Endothelial cell of umbilical vein (primary cell): ENCODE measurements at regions not wholly inside any gene's neighbourhood (a gene's known extent, or its start where the extent isn't known, plus 50 kb on each side); places are given as distances from the start of the nearest gene placed in this dataset.

Source experiments
- BruUV-seq: library from RNA; stranded (reverse); fragments of 400-500 nt; replicated peaks from 2 replicates; lab custom pipeline; 2021; lab: Mats Ljungman, UMichigan
- CTCF ChIA-PET: fragments of 300-600, 350-600 bp; sonication (Branson Sonifier 250); formaldehyde crosslinking; loops from one replicate; lab custom pipeline; 2021; ENCODE audit warnings: antibody characterized with exemption, inconsistent platforms; lab: Charles Lee
- POLR2A ChIA-PET: fragments of 300-600, 350-600 bp; sonication (Branson Sonifier 250); formaldehyde crosslinking; loops from one replicate; lab custom pipeline; 2021; ENCODE audit warnings: antibody characterized with exemption, inconsistent platforms; lab: Charles Lee
- DNase-seq: peaks from one replicate; pipeline ENCODE4 v3.0.0-alpha.2; 2011; ENCODE audit warnings: low read depth, low spot score
- FAIRE-seq: peaks from 2 replicates; lab custom pipeline; 2011; peaks lifted over from hg19 to GRCh38; lab: Jason Lieb, UNC
- H2AFZ ChIP-seq: 2 replicates; pipeline ENCODE4 v1.6.0; 2012; ENCODE audit warnings: low read depth, low read length, control low read depth, inconsistent platforms
- H3K27ac ChIP-seq: 2 replicates; pipeline ENCODE4 v1.5.1; 2011; ENCODE audit warnings: low read depth, mild to moderate bottlenecking, control low read depth, low read length, moderate library complexity; ENCODE audit not compliant: insufficient read depth
- H3K27me3 ChIP-seq, 2 experiments: 2 replicates each; pipeline versions ENCODE4 v1.6.0 to v1.6.1; 2011; ENCODE audit warnings: low read length in 2 of 2, mixed read lengths in 1 of 2; ENCODE audit not compliant: control insufficient read depth in 2 of 2, insufficient read depth in 2 of 2
- H3K36me3 ChIP-seq, 2 experiments: 2 replicates in 1 of 2; 3 replicates in 1 of 2; pipeline ENCODE4 v1.5.1; 2011; ENCODE audit warnings: low read length in 2 of 2, mild to moderate bottlenecking in 1 of 2, moderate library complexity in 1 of 2; ENCODE audit not compliant: control insufficient read depth in 2 of 2, insufficient read depth in 2 of 2; ENCODE audit errors: extremely low read depth in 1 of 2
- H3K4me1 ChIP-seq: 3 replicates; pipeline ENCODE4 v1.5.1; 2011; ENCODE audit warnings: mild to moderate bottlenecking, low read length; ENCODE audit not compliant: control insufficient read depth, insufficient read depth; ENCODE audit errors: extremely low read depth
- H3K4me2 ChIP-seq: 2 replicates; pipeline ENCODE4 v1.6.1; 2011; ENCODE audit warnings: low read length, control low read depth, mixed read lengths; ENCODE audit not compliant: insufficient read depth
- H3K4me3 ChIP-seq, 3 experiments: fragments of 200-600 bp in 1 of 3; sonication (generic), shearing (Covaris generic) in 1 of 3; replicated peaks in 1 of 3; 2 replicates each; pipeline ENCODE4 v1.5.1; 2011 to 2016; ENCODE audit warnings: control low read depth in 3 of 3, low read length in 3 of 3, mild to moderate bottlenecking in 2 of 3, inconsistent platforms in 1 of 3, low read depth in 1 of 3, moderate library complexity in 1 of 3; ENCODE audit not compliant: insufficient read depth in 1 of 3
- H3K79me2 ChIP-seq: 2 replicates; pipeline ENCODE4 v1.6.0; 2012; ENCODE audit warnings: low read length, inconsistent platforms; ENCODE audit not compliant: control insufficient read depth, insufficient read depth
- H3K9ac ChIP-seq: replicated peaks from 2 replicates; pipeline ENCODE3; 2011; ENCODE audit warnings: low read length, control low read depth; ENCODE audit not compliant: insufficient read depth; ENCODE audit errors: extremely low read depth
- H3K9me1 ChIP-seq: replicated peaks from 3 replicates; pipeline ENCODE4 v1.6.0; 2011; ENCODE audit warnings: mild to moderate bottlenecking, low read length; ENCODE audit not compliant: control insufficient read depth, insufficient read depth; ENCODE audit errors: extremely low read depth
- H3K9me3 ChIP-seq: replicated peaks from 2 replicates; pipeline ENCODE4 v1.5.1; 2012; ENCODE audit warnings: low read length, inconsistent platforms; ENCODE audit not compliant: control insufficient read depth, insufficient read depth
- H4K20me1 ChIP-seq: replicated peaks from 2 replicates; pipeline ENCODE3; 2011; ENCODE audit warnings: mild to moderate bottlenecking, low read length; ENCODE audit not compliant: control insufficient read depth, insufficient read depth; ENCODE audit errors: extremely low read depth
- CTCF ChIP-seq, 2 donors: IDR thresholded peaks; 1 replicate in 1 of 2; 2 replicates in 1 of 2; pipeline ENCODE4 v1.5.1; 2011; ENCODE audit warnings: low read length in 2 of 2, mild to moderate bottlenecking in 2 of 2, moderate library complexity in 2 of 2, control low read depth in 1 of 2, inconsistent platforms in 1 of 2, low read depth in 1 of 2; ENCODE audit not compliant: insufficient read depth in 1 of 2; ENCODE audit errors: extremely low read depth in 1 of 2
- EZH2 ChIP-seq: IDR thresholded peaks from 2 replicates; pipeline ENCODE4 v1.6.1; 2012; ENCODE audit warnings: borderline replicate concordance, low read depth, mild to moderate bottlenecking, moderate library complexity, low read length, inconsistent platforms; ENCODE audit not compliant: severe bottlenecking
- FOS ChIP-seq: IDR thresholded peaks from 2 replicates; pipeline ENCODE4 v1.6.1; 2011; ENCODE audit warnings: mild to moderate bottlenecking, low read length, moderate library complexity, borderline replicate concordance; ENCODE audit not compliant: insufficient read depth
- GATA2 ChIP-seq: IDR thresholded peaks from 2 replicates; pipeline ENCODE4 v1.7.0; 2011; ENCODE audit warnings: low read depth, mild to moderate bottlenecking, moderate library complexity, mixed read lengths, low read length; ENCODE audit not compliant: insufficient read length, insufficient read depth
- MYC ChIP-seq: IDR thresholded peaks from one replicate; pipeline ENCODE4 v1.6.1; 2011; ENCODE audit warnings: mild to moderate bottlenecking, low read depth, low read length
- POLR2A ChIP-seq: IDR thresholded peaks from 2 replicates; pipeline ENCODE4 v1.6.1; 2012; ENCODE audit warnings: low read depth, mild to moderate bottlenecking, control low read depth, low read length
- POLR2AphosphoS5 ChIP-seq: IDR thresholded peaks from 2 replicates; pipeline ENCODE4 v1.6.1; 2012; ENCODE audit warnings: low read depth, mild to moderate bottlenecking, control low read depth, low read length, moderate library complexity; ENCODE audit not compliant: insufficient read depth
- dilution Hi-C: fragments of 300-500 bp; cut with MboI; formaldehyde crosslinking; loops from one replicate; pipeline ENCODE4 v1.15.0; 2019; ENCODE audit warnings: low sequenced_read_pairs; ENCODE audit not compliant: extremely low pct_ligation_motif_present
- intact Hi-C: fragments of 100-400 bp; cut with micrococcal nuclease; formaldehyde crosslinking; loops from one replicate; pipeline ENCODE4 v1.10.0; 2022
- TF ChIP-seq, protein P1 (sequence below): IDR thresholded peaks from 2 replicates; pipeline ENCODE4 v1.6.1; 2011; ENCODE audit not compliant: insufficient read depth, insufficient read length

GRCh38 chr16:79407005-79407404 lies 193.5 kb downstream of the MAF start:
- intact Hi-C loops (no loop called here), dilution Hi-C loops (no loop called here)
- Histone ChIP-seq H3K9me1 (no peaks in the 10 kb centered on the region), H3K9me3 (peaks cover 9% of the 10 kb centered on the region), H3K36me3 (no peaks in the 10 kb centered on the region), H3K27me3 (no peaks in the 10 kb centered on the region), H4K20me1 (no peaks in the 10 kb centered on the region), H3K4me1 (no peaks in the 10 kb centered on the region), H3K4me2 (no peak overlapping the region), H3K79me2 (no peaks in the 10 kb centered on the region), H3K9ac (no peak overlapping the region), H3K4me3 (no peak overlapping the region), H3K27ac (no peak overlapping the region), H2AFZ (no peak overlapping the region)
- ChIA-PET CTCF (no interaction called here), POLR2A (no interaction called here)
- TF ChIP-seq POLR2A, result no peak
- TF ChIP-seq GATA2, result no peak
- TF ChIP-seq, protein P1, sequence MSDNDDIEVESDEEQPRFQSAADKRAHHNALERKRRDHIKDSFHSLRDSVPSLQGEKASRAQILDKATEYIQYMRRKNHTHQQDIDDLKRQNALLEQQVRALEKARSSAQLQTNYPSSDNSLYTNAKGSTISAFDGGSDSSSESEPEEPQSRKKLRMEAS, result no peak
- no peak for TF ChIP-seq FOS
- TF ChIP-seq MYC, result no peak
- no peak for TF ChIP-seq CTCF (IDR thresholded peaks at IDR 0.05; ENCODE audit: extremely low read depth in 1 of 2, insufficient read depth in 1 of 2, low read depth in 1 of 2, low read length in 2 of 2)
- TF ChIP-seq POLR2AphosphoS5, result no peak
- TF ChIP-seq EZH2, result no peak
- FAIRE-seq (no peak), DNase-seq (no peak)
- BruUV-seq, result no TSS peak
